ENCODE measurements at regions not wholly inside any gene's neighbourhood (a gene's known extent, or its start where the extent isn't known, plus 50 kb on each side); places are given as distances from the start of the nearest gene placed in this dataset.

- no peak for TF ChIP-seq POLR2AphosphoS5 (IDR thresholded peaks at IDR 0.05; ENCODE audit: low read depth, low read length)
- TF ChIP-seq RXRA (IDR thresholded peaks at IDR 0.05; ENCODE audit: borderline replicate concordance, low read depth): peak; percentile 27; the same call in 1 of the 2 replicates
- no peak for TF ChIP-seq RAD21 (IDR thresholded peaks at IDR 0.05; ENCODE audit: low read length)
- TF ChIP-seq MAX (IDR thresholded peaks at IDR 0.05; ENCODE audit: low read depth): no peak
- no peak for TF ChIP-seq GATA2 (CRISPR knock-in tag; IDR thresholded peaks at IDR 0.05)
- no peak for TF ChIP-seq FOXM1 (IDR thresholded peaks at IDR 0.05; ENCODE audit: low read depth)
- no peak for TF ChIP-seq SMC3 (IDR thresholded peaks at IDR 0.05; ENCODE audit: low read depth, low read length)
- TF ChIP-seq NRF1 (IDR thresholded peaks at IDR 0.05; ENCODE audit: low read depth, low read length): no peak
- TF ChIP-seq RCOR1 (IDR thresholded peaks at IDR 0.05; ENCODE audit: low read length): no peak
- TF ChIP-seq CTCF (IDR thresholded peaks at IDR 0.05): no peak
- no peak for TF ChIP-seq GABPA (IDR thresholded peaks at IDR 0.05; ENCODE audit: low read depth)
- peak; percentile 85 for TF ChIP-seq JUND (IDR thresholded peaks at IDR 0.05)
- TF ChIP-seq TAF1 (IDR thresholded peaks at IDR 0.05; ENCODE audit: borderline replicate concordance, low read depth, low read length): no peak
- no peak for TF ChIP-seq FOXJ3 (CRISPR knock-in tag; IDR thresholded peaks at IDR 0.05)
- TF ChIP-seq SIN3A (IDR thresholded peaks at IDR 0.05; ENCODE audit: borderline replicate concordance, low read depth, low read length): no peak
- TF ChIP-seq USF1 (IDR thresholded peaks at IDR 0.05; ENCODE audit: borderline replicate concordance, low read depth): no peak
- TF ChIP-seq USF2 (IDR thresholded peaks at IDR 0.05; ENCODE audit: borderline replicate concordance, low read depth, low read length): no peak
- no peak for TF ChIP-seq EZH2phosphoT487 (IDR thresholded peaks at IDR 0.05; ENCODE audit: borderline replicate concordance, low read depth)
- no peak for TF ChIP-seq MXI1 (IDR thresholded peaks at IDR 0.05; ENCODE audit: low read depth, low read length)
- peak; percentile 19; the same call in 1 of the 2 replicates for TF ChIP-seq NFIC (IDR thresholded peaks at IDR 0.05; ENCODE audit: borderline replicate concordance)
- TF ChIP-seq RFX5 (IDR thresholded peaks at IDR 0.05; ENCODE audit: low read length): no peak
- TF ChIP-seq ZBTB33 (IDR thresholded peaks at IDR 0.05; ENCODE audit: borderline replicate concordance, low read depth): no peak
- no peak for TF ChIP-seq YY1 (IDR thresholded peaks at IDR 0.05; ENCODE audit: low read depth)
- TF ChIP-seq TCF12 (IDR thresholded peaks at IDR 0.05): peak; percentile 60
These were observed 120.1 kb downstream of the CYLD start (continued) for GRCh38 chr16:50861970-50862411.

Data from SK-N-SH (cell line).